T-helper 17 cell (primary cell): ENCODE measurements at regions not wholly inside any gene's neighbourhood (a gene's known extent, or its start where the extent isn't known, plus 50 kb on each side); places are given as distances from the start of the nearest gene placed in this dataset.

Experiments used
- ATAC-seq: fragments of 150-1000 bp; cut with Tn5 transposase; 2 replicates; pipeline ENCODE4 v1.10.0; 2021; ENCODE audit warnings: mild to moderate bottlenecking, moderate library complexity
- DNase-seq, 3 donors: peaks; one replicate each; pipeline versions ENCODE4 v3.0.0 to v3.0.0-alpha.2; 2020 to 2021
- H3K9me3 ChIP-seq: one replicate; pipeline ENCODE4 v1.7.0; 2013; ENCODE audit warnings: low read length, mild to moderate bottlenecking; ENCODE audit not compliant: control insufficient read depth, poor library complexity, severe bottlenecking
- H3K27ac Mint-ChIP-seq: one replicate; pipeline ENCODE4 v1.8.0; 2022; ENCODE audit warnings: mild to moderate bottlenecking, moderate library complexity, mixed read lengths
- H3K27me3 Mint-ChIP-seq: one replicate; pipeline ENCODE4 v1.8.0; 2022; ENCODE audit warnings: mixed read lengths
- H3K36me3 Mint-ChIP-seq: one replicate; pipeline ENCODE4 v1.8.0; 2022; ENCODE audit warnings: low read depth, mixed read lengths
- H3K4me1 Mint-ChIP-seq: one replicate; pipeline ENCODE4 v1.8.0; 2022; ENCODE audit warnings: mild to moderate bottlenecking, mixed read lengths
- H3K4me3 Mint-ChIP-seq: one replicate; pipeline ENCODE4 v1.8.0; 2022; ENCODE audit warnings: mild to moderate bottlenecking, moderate library complexity, mixed read lengths

DNA sequence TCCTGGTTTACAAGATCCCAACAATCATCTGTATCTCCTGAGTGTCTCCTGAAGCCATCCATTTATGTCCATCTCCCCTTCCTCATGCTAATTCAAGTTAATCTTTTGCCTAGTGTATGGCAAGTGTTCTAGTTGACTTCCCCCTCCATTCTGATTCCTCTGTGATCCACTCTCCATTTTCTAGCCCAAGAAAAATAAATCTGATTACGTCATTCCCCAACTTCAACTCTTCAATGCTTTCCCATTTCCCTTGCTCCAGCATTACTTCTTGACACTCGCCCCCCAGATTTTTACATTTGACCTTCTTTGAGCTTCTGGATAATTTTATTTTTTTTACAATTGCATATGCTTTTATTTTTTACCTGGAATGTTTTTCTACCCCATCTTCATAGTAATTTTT, 640.8 kb downstream of the TBC1D4 start:
- no peaks in the 10 kb centered on the region for H3K27me3 Mint-ChIP-seq
- no peaks in the 10 kb centered on the region for H3K4me1 Mint-ChIP-seq
- no peak overlapping the region for H3K27ac Mint-ChIP-seq
- DNase-seq (no peak), ATAC-seq (no peak)
- H3K4me3 Mint-ChIP-seq = no peak overlapping the region
- no peaks in the 10 kb centered on the region for H3K36me3 Mint-ChIP-seq
- no peaks in the 10 kb centered on the region for H3K9me3 ChIP-seq

DNA sequence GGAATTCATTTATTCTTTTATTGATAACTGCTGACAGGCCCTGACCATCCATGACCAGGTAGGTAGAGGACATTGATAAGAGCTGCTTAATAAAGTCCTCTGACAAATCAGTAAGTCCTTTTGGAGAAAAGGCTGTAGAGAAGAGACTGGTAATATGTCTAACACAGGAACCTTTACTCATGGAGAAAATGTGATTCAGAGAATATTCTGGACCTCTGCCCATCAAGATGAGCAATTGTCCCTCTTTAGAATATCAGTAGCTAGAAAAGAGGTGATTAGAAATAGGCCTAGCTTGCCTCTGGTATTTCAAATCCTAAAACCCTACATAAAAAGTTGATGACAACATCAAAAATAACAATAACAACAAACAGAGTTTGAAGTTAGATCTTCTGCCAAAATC, 642.3 kb downstream of the TBC1D4 start:
- H3K4me1 Mint-ChIP-seq = no peaks in the 10 kb centered on the region
- H3K4me3 Mint-ChIP-seq = no peak overlapping the region
- H3K27ac Mint-ChIP-seq = no peak overlapping the region
- H3K27me3 Mint-ChIP-seq = no peaks in the 10 kb centered on the region
- DNase-seq = no peak
- no peaks in the 10 kb centered on the region for H3K9me3 ChIP-seq
- H3K36me3 Mint-ChIP-seq = no peaks in the 10 kb centered on the region
- no peak for ATAC-seq

DNA sequence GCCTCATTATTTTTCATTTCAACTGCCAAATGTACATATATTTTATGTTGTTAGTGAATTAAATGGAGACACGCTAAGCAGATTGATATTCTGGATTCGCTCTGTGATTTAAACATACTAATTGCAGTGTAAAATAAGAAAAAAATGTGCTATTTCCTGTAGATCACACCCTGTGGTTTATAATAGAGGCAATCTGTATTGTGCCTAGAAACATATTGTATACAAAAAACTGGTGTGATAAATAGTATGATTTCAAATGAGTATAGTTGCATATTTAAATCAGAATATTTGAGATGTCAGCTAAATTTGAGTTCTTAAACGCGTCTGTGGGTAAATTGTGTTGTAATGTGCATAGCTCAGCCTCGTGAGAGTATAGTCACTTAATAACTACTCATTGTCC, 643.9 kb downstream of the TBC1D4 start:
- DNase-seq = no peak
- H3K4me3 Mint-ChIP-seq = no peak overlapping the region
- no peaks in the 10 kb centered on the region for H3K9me3 ChIP-seq
- no peaks in the 10 kb centered on the region for H3K27me3 Mint-ChIP-seq
- no peaks in the 10 kb centered on the region for H3K4me1 Mint-ChIP-seq
- no peak overlapping the region for H3K27ac Mint-ChIP-seq
- no peak for ATAC-seq
- H3K36me3 Mint-ChIP-seq = no peaks in the 10 kb centered on the region

DNA sequence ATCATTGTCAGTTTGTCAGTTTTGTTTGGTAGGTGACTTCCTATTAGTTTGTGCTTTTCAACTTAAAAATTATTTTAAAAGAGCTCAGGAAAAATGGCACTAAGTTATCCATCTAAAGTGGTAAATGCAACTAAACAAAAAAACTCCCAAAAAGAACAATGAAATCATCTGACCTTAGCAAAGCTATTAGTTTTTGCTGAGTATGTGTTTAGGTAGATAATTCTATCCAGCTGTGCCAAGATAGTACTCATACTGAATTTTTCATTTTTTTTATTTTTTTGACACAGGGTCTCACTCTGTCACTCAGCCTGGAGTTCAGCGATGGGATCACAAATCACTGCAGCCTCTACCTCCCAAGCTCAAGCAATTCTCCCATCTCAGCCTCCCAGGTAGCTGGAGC, 645.3 kb downstream of the TBC1D4 start:
- Mint-ChIP-seq H3K27me3 (no peaks in the 10 kb centered on the region), H3K4me3 (no peak overlapping the region), H3K36me3 (no peaks in the 10 kb centered on the region), H3K4me1 (no peaks in the 10 kb centered on the region), H3K27ac (no peak overlapping the region)
- DNase-seq (no peak), ATAC-seq (no peak)
- H3K9me3 ChIP-seq = no peaks in the 10 kb centered on the region

GRCh38 chr13:74835579-74835978, 646.4 kb downstream of the TBC1D4 start:
- Mint-ChIP-seq H3K27ac (no peak overlapping the region), H3K27me3 (no peaks in the 10 kb centered on the region), H3K4me1 (no peaks in the 10 kb centered on the region), H3K36me3 (no peaks in the 10 kb centered on the region), H3K4me3 (no peak overlapping the region)
- DNase-seq = no peak
- no peaks in the 10 kb centered on the region for H3K9me3 ChIP-seq
- no peak for ATAC-seq

DNA sequence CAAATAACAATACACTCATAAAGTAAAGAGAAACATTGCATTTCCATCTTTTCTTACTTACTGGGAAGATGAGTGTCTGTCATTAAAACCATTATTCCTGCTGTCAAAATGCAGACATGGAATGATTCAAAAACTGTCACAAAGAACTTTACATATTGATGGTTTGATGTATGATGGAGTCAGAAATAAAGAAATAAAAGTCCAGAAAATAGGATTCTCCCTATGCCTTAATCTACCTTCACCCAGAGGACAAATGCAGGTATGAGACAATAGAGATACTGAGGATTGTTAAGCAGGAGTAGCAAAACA, 656.1 kb downstream of the TBC1D4 start:
- no peaks in the 10 kb centered on the region for H3K36me3 Mint-ChIP-seq
- no peak for ATAC-seq

DNA sequence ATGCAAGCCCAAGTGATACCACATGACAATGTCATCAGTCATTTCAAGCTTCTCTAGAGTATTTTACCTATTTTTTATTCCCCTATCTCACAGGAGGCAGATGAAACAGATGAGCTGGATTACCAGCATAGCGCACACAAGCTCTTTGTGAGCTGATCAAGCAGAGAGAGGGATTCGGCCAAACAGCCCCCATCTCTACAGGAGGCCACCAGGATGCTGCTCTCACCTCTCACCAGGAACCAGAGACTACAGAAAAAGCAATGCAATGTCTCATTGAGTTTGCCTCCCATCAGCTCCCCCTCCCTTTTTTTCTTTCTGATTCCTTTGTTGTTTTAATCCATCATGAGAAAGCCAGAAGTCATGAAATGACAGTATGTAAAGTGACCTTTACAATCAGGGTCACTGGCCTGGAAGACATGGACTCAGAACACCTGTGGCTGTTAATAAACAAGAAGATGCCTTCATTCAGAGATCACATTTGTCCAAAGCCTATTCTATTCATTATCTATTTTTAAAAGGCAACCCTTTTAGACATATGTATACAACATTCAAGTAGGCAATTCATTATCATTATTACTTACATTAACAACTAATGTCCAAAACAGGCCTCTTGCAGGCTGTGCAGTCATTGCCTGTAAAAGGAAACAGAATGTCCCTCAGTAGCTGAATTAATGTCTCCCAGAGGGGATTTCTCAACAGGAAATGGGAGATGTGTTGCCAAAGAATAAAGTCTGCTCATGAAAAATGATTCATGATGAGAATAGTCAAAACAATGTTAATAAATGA, 656.6 kb downstream of the TBC1D4 start:
- no peaks in the 10 kb centered on the region for H3K9me3 ChIP-seq
- Mint-ChIP-seq H3K4me3 (no peak overlapping the region), H3K27me3 (peaks cover 8% of the 10 kb centered on the region), H3K36me3 (no peaks in the 10 kb centered on the region), H3K4me1 (no peaks in the 10 kb centered on the region), H3K27ac (no peak overlapping the region)
- no peak for DNase-seq
- ATAC-seq = no peak

More for the DNA sequence above, 656.1 kb downstream of the TBC1D4 start:
- H3K4me3 Mint-ChIP-seq = no peak overlapping the region
- DNase-seq = no peak
- no peak overlapping the region for H3K27ac Mint-ChIP-seq
- H3K27me3 Mint-ChIP-seq = peaks cover 8% of the 10 kb centered on the region
- no peaks in the 10 kb centered on the region for H3K4me1 Mint-ChIP-seq
- H3K9me3 ChIP-seq = no peaks in the 10 kb centered on the region

GRCh38 chr13:74820809-74821208, 661.2 kb downstream of the TBC1D4 start:
- no peak for ATAC-seq
- H3K27me3 Mint-ChIP-seq = peaks cover 5% of the 10 kb centered on the region

GRCh38 chr13:74819549-74819948, 662.4 kb downstream of the TBC1D4 start:
- Mint-ChIP-seq H3K27me3 (peaks cover 11% of the 10 kb centered on the region), H3K4me3 (no peak overlapping the region), H3K4me1 (no peaks in the 10 kb centered on the region), H3K36me3 (no peaks in the 10 kb centered on the region), H3K27ac (no peak overlapping the region)
- no peaks in the 10 kb centered on the region for H3K9me3 ChIP-seq
- DNase-seq (no peak), ATAC-seq (no peak)

More at GRCh38 chr13:74820809-74821208, 661.2 kb downstream of the TBC1D4 start:
- no peak overlapping the region for H3K4me3 Mint-ChIP-seq
- no peaks in the 10 kb centered on the region for H3K9me3 ChIP-seq
- H3K4me1 Mint-ChIP-seq = no peaks in the 10 kb centered on the region
- H3K36me3 Mint-ChIP-seq = no peaks in the 10 kb centered on the region
- no peak overlapping the region for H3K27ac Mint-ChIP-seq
- no peak for DNase-seq

DNA sequence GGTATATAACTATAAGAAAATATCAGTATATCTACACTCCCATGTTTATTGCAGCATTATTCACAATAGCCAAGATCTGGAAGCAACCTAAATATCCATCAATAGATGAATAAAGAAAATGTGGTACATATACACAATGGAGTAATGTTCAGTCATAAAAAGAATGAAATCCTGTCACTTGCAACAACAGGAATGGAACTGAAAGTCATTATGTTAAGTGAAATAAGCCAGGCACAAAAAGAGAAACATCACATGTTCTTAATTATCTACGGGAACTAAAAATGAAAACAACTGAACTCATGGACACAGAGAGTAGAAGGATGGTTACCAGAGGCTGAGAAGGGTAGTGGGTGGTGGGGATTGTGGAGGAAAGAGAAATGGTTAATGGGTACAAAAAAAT, 665.2 kb downstream of the TBC1D4 start:
- DNase-seq (no peak), ATAC-seq (no peak)
- Mint-ChIP-seq H3K4me3 (no peak overlapping the region), H3K4me1 (no peaks in the 10 kb centered on the region), H3K27ac (no peak overlapping the region), H3K27me3 (peaks cover 6% of the 10 kb centered on the region), H3K36me3 (no peaks in the 10 kb centered on the region)
- no peaks in the 10 kb centered on the region for H3K9me3 ChIP-seq

DNA sequence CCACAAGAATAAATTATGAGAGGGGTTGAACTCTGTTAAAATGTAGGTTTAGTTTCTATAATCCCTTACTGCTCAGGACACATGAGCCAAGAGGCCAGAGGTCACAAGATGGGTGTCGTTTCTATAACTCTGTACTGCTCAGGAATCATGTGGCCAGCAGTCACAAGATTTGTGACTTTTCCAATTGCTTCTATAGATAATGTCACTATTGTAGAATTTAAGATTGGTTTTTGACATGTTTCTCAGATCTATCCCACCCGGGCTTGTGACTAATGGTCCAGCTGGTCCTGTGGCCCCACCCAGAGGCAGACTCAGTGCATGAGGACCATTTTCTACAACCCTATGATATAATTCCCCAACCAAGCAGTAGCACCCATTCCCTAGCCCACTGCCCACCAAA, 662.0 kb upstream of the KLF12 start:
- H3K9me3 ChIP-seq = no peaks in the 10 kb centered on the region
- no peak for ATAC-seq
- no peaks in the 10 kb centered on the region for H3K4me1 Mint-ChIP-seq

GRCh38 chr13:74795526-74795925, 661.3 kb upstream of the KLF12 start:
- Mint-ChIP-seq H3K4me1 (no peaks in the 10 kb centered on the region), H3K36me3 (no peaks in the 10 kb centered on the region), H3K27ac (no peak overlapping the region), H3K27me3 (peaks cover 40% of the 10 kb centered on the region), H3K4me3 (no peak overlapping the region)
- DNase-seq (no peak), ATAC-seq (no peak)
- no peaks in the 10 kb centered on the region for H3K9me3 ChIP-seq

More for the DNA sequence above, 662.0 kb upstream of the KLF12 start:
- Mint-ChIP-seq H3K4me3 (no peak overlapping the region), H3K27me3 (peaks cover 40% of the 10 kb centered on the region), H3K27ac (no peak overlapping the region), H3K36me3 (no peaks in the 10 kb centered on the region)
- no peak for DNase-seq

DNA sequence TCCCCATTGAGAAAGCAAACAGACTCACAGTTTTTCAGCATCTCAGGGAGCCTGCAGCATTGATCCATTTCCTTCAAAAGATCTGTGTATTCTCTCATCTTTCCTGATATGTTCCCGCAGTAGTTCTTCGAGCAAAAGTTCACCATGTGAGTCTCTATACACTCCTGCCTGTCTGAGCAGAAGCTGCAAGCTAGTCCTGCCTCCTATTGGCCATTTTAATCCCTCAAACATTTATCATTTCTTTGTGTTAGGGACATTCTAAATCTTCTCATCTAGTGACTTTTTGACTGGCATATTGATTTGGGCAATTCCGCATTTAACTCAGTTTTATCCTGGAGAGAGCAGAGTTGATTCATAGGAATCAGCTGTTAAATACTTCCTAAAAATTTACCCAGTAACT, 660.4 kb upstream of the KLF12 start:
- no peak overlapping the region for H3K4me3 Mint-ChIP-seq
- no peaks in the 10 kb centered on the region for H3K9me3 ChIP-seq
- no peak overlapping the region for H3K27ac Mint-ChIP-seq
- DNase-seq (no peak), ATAC-seq (no peak)
- H3K27me3 Mint-ChIP-seq = peaks cover 40% of the 10 kb centered on the region
- H3K4me1 Mint-ChIP-seq = no peaks in the 10 kb centered on the region
- H3K36me3 Mint-ChIP-seq = no peaks in the 10 kb centered on the region

GRCh38 chr13:74794147-74794546, 659.9 kb upstream of the KLF12 start:
- no peak for DNase-seq
- H3K9me3 ChIP-seq = no peaks in the 10 kb centered on the region
- no peaks in the 10 kb centered on the region for H3K4me1 Mint-ChIP-seq
- H3K27ac Mint-ChIP-seq = no peak overlapping the region
- H3K27me3 Mint-ChIP-seq = peaks cover 40% of the 10 kb centered on the region
- no peak for ATAC-seq
- no peaks in the 10 kb centered on the region for H3K36me3 Mint-ChIP-seq
- H3K4me3 Mint-ChIP-seq = no peak overlapping the region
